PC-3 (cell line): ENCODE measurements at regions not wholly inside any gene's neighbourhood (a gene's known extent, or its start where the extent isn't known, plus 50 kb on each side); places are given as distances from the start of the nearest gene placed in this dataset.

Experiments
- ATAC-seq: fragments of 200-7000 bp; cut with Tn5 transposase; 2 replicates; pipeline ENCODE4 v1.9.1; 2020; ENCODE audit warnings: mild to moderate bottlenecking, moderate library complexity
- BruUV-seq: library from RNA; stranded (reverse); fragments of 400-500 nt; replicated peaks from 2 replicates; lab custom pipeline; 2021; lab: Mats Ljungman, UMichigan
- CTCF ChIA-PET: fragments of 300-600 bp; sonication (Branson Sonifier 250); formaldehyde crosslinking; loops from one replicate; lab custom pipeline; 2022; ENCODE audit warnings: antibody characterized with exemption; lab: Charles Lee
- POLR2A ChIA-PET: fragments of 300-600 bp; sonication (Branson Sonifier 250); formaldehyde crosslinking; loops from one replicate; lab custom pipeline; 2022; ENCODE audit warnings: antibody characterized with exemption; ENCODE audit not compliant: unreplicated experiment; lab: Charles Lee
- DNase-seq: peaks from one replicate; pipeline ENCODE4 v3.0.0-alpha.2; 2015
- H2AFZ ChIP-seq: fragments of 300-600 bp; sonication (generic); 2 replicates; pipeline ENCODE4 v1.6.0; 2016; ENCODE audit warnings: antibody characterized with exemption, low read length
- H3F3A ChIP-seq: fragments of 300-600 bp; sonication (generic); one replicate; pipeline ENCODE4 v1.6.0; 2017; ENCODE audit warnings: antibody characterized with exemption, low read length, control low read depth, mild to moderate bottlenecking; ENCODE audit not compliant: unreplicated experiment
- H3K27ac ChIP-seq: fragments of 300-600 bp; sonication (generic); 2 replicates; pipeline ENCODE4 v1.5.1; 2016; ENCODE audit warnings: mild to moderate bottlenecking, low read length
- H3K27me3 ChIP-seq: fragments of 300-600 bp; sonication (generic); 2 replicates; pipeline ENCODE4 v1.6.1; 2016; ENCODE audit warnings: low read length, mixed read lengths
- H3K36me3 ChIP-seq: fragments of 300-600 bp; sonication (generic); 2 replicates; pipeline ENCODE4 v1.6.1; 2016; ENCODE audit warnings: low read depth, mixed run types, low read length, mixed read lengths
- H3K4me1 ChIP-seq: fragments of 300-600 bp; sonication (generic); 2 replicates; pipeline ENCODE4 v1.5.1; 2016; ENCODE audit warnings: low read length; ENCODE audit not compliant: insufficient read depth
- H3K4me2 ChIP-seq: fragments of 300-600 bp; sonication (generic); 2 replicates; pipeline ENCODE4 v1.6.0; 2016; ENCODE audit warnings: low read length
- H3K4me3 ChIP-seq: fragments of 300-600 bp; sonication (generic); 2 replicates; pipeline ENCODE4 v1.5.1; 2016; ENCODE audit warnings: mild to moderate bottlenecking, low read length, mixed read lengths
- H3K79me2 ChIP-seq: fragments of 300-600 bp; sonication (generic); 2 replicates; pipeline ENCODE4 v1.6.1; 2017; ENCODE audit warnings: low read length, mixed read lengths
- H3K9ac ChIP-seq: fragments of 300-600 bp; sonication (generic); 2 replicates; pipeline ENCODE4 v1.6.0; 2016; ENCODE audit warnings: mild to moderate bottlenecking, low read length
- H3K9me2 ChIP-seq: fragments of 300-600 bp; sonication (generic); replicated peaks from 2 replicates; pipeline ENCODE4 v1.6.1; 2016; ENCODE audit warnings: mixed run types, low read length, mixed read lengths
- H3K9me3 ChIP-seq: fragments of 300-600 bp; sonication (generic); 2 replicates; pipeline ENCODE4 v1.6.1; 2016; ENCODE audit warnings: low read length, mixed read lengths
- H4K20me1 ChIP-seq: fragments of 300-600 bp; sonication (generic); 2 replicates; pipeline ENCODE4 v1.6.1; 2016; ENCODE audit warnings: low read length, mixed read lengths
- EZH2 ChIP-seq: fragments of 300-600 bp; sonication (generic); IDR thresholded peaks from one replicate; pipeline ENCODE4 v1.6.1; 2017; ENCODE audit warnings: antibody characterized with exemption, mild to moderate bottlenecking, low read length; ENCODE audit not compliant: unreplicated experiment
- EZH2phosphoT487 ChIP-seq: fragments of 300-600 bp; sonication (generic); IDR thresholded peaks from 2 replicates; pipeline ENCODE4 v1.6.1; 2018; ENCODE audit warnings: mild to moderate bottlenecking, antibody characterized with exemption, low read length, borderline replicate concordance
- intact Hi-C: fragments of 100-400 bp; cut with micrococcal nuclease; formaldehyde crosslinking; loops from 2 replicates; pipeline ENCODE4 v1.9.0; 2023
- TF ChIP-seq, protein P1 (sequence below): fragments of 300-600 bp; sonication (generic); conservative IDR thresholded peaks from 2 replicates; pipeline ENCODE4 v1.5.1; 2017; ENCODE audit warnings: antibody characterized with exemption, low read depth, mild to moderate bottlenecking, low read length

DNA sequence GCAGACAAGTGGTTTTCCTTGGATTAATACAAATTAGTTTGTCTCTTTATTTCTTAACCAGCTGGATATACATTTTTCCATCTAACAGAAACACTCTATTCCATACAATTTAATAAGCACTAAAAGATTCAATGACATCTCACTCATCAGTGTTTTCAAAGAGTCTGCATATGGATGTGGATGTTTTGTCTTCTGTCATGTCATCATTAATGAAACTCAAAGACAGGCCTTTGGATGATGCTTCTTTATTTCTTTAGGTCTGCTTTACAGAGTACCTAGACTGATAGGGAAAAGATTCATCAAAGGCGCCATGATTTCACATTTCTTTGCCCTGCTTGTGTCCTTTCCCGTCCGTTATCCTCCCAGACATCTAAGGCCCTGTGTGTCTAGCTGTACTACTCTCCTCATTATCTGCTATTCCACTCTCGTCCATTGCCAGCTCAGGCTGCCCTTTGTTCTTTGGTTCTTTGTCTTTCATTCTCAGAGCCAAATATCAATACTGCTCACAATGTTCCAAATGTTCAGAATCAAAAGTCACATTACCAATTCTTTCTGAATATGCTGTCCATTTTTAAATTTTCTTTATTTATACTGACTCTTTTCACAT is 232.3 kb upstream of the CHAC2 start:
- Histone ChIP-seq H3K79me2 (no peaks in the 10 kb centered on the region), H3K27me3 (no peaks in the 10 kb centered on the region), H3K4me3 (no peak overlapping the region), H4K20me1 (no peaks in the 10 kb centered on the region), H3K4me1 (no peaks in the 10 kb centered on the region), H3K4me2 (no peak overlapping the region), H2AFZ (no peak overlapping the region), H3K9me3 (no peaks in the 10 kb centered on the region), H3K36me3 (no peaks in the 10 kb centered on the region), H3K9me2 (no peaks in the 10 kb centered on the region), H3K27ac (no peak overlapping the region), H3F3A (no peaks in the 10 kb centered on the region), H3K9ac (no peak overlapping the region)
- intact Hi-C loops, result no loop called here
- ATAC-seq (no peak), DNase-seq (no peak)
- TF ChIP-seq EZH2 (no peak), EZH2phosphoT487 (no peak)
- TF ChIP-seq, protein P1, sequence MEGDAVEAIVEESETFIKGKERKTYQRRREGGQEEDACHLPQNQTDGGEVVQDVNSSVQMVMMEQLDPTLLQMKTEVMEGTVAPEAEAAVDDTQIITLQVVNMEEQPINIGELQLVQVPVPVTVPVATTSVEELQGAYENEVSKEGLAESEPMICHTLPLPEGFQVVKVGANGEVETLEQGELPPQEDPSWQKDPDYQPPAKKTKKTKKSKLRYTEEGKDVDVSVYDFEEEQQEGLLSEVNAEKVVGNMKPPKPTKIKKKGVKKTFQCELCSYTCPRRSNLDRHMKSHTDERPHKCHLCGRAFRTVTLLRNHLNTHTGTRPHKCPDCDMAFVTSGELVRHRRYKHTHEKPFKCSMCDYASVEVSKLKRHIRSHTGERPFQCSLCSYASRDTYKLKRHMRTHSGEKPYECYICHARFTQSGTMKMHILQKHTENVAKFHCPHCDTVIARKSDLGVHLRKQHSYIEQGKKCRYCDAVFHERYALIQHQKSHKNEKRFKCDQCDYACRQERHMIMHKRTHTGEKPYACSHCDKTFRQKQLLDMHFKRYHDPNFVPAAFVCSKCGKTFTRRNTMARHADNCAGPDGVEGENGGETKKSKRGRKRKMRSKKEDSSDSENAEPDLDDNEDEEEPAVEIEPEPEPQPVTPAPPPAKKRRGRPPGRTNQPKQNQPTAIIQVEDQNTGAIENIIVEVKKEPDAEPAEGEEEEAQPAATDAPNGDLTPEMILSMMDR, result no peak
- ChIA-PET CTCF (no interaction called here), POLR2A (no interaction called here)
- no TSS peak for BruUV-seq

DNA sequence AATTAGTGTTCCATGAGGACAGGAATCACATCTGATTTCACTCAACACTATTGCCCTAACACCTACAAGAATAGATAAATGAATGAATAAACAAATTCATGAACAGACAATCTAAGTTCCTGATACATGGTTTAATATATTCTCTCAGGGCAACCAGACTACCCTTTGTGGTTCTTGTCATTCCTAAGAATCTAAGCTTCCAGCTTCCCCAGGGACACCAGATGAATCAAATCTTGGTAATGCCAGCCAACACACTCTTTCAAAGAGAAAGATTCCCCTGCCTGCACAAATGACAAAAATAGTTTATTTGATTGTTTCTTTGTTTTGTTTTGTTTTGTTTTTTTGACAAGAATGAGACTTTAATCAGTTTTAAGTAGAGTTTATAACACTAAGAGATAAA is 237.5 kb upstream of the CHAC2 start:
- DNase-seq (no peak), ATAC-seq (no peak)
- TF ChIP-seq EZH2, result no peak
- TF ChIP-seq, protein P1, result no peak
- TF ChIP-seq EZH2phosphoT487, result no peak
- intact Hi-C loops, result no loop called here
- BruUV-seq, result no TSS peak
- H3K27ac ChIP-seq, result no peak overlapping the region
- POLR2A ChIA-PET, result no interaction called here
- H3K4me3 ChIP-seq, result no peak overlapping the region
- no peak overlapping the region for H3K9ac ChIP-seq
- H2AFZ ChIP-seq, result no peak overlapping the region
- H3K9me2 ChIP-seq, result no peaks in the 10 kb centered on the region
- no peaks in the 10 kb centered on the region for H3K27me3 ChIP-seq
- H3K9me3 ChIP-seq, result no peaks in the 10 kb centered on the region
- no peaks in the 10 kb centered on the region for H3F3A ChIP-seq
- no peaks in the 10 kb centered on the region for H3K36me3 ChIP-seq
- H3K4me2 ChIP-seq, result no peak overlapping the region
- H3K4me1 ChIP-seq, result no peaks in the 10 kb centered on the region
- no peaks in the 10 kb centered on the region for H3K79me2 ChIP-seq
- CTCF ChIA-PET, result no interaction called here
- no peaks in the 10 kb centered on the region for H4K20me1 ChIP-seq

- TF ChIP-seq, protein P1, result no peak
- no peak for TF ChIP-seq EZH2
- TF ChIP-seq EZH2phosphoT487, result no peak
- Histone ChIP-seq H3K27ac (no peak overlapping the region), H3K4me1 (no peaks in the 10 kb centered on the region), H3K9me3 (no peaks in the 10 kb centered on the region), H3K4me3 (no peak overlapping the region), H2AFZ (no peak overlapping the region), H3K27me3 (no peaks in the 10 kb centered on the region), H3K9ac (no peak overlapping the region), H3K79me2 (no peaks in the 10 kb centered on the region), H3K4me2 (no peak overlapping the region), H3K36me3 (no peaks in the 10 kb centered on the region), H3K9me2 (no peaks in the 10 kb centered on the region; the same call in 1 of the 2 replicates), H4K20me1 (no peaks in the 10 kb centered on the region), H3F3A (no peaks in the 10 kb centered on the region)
- no TSS peak for BruUV-seq
- intact Hi-C loops, result no loop called here
- ChIA-PET POLR2A (no interaction called here), CTCF (no interaction called here)
- DNase-seq (no peak), ATAC-seq (no peak)
These were observed 240.5 kb upstream of the CHAC2 start for GRCh38 chr2:53527056-53527455.
